ENCODE measurements at regions not wholly inside any gene's neighbourhood (a gene's known extent, or its start where the extent isn't known, plus 50 kb on each side); places are given as distances from the start of the nearest gene placed in this dataset.

DNA sequence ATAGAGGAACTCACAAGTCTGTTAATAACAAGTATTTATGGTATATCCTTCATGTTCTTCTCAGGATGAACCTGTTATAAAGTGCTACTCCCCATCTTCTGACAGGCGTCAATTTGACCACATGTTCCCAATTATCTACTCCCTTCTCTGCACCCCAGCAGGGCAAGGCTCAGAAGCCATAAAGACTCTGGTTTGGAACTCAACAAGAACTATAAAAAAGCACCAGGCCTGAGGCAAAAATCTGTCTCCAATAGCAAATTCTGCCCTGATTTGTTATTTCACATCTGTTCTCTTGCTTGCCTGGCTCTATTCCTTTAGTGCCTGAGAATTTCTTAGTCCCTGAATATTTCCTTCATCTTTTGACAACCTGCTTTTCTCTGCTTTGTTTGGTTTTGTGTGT, 618.2 kb upstream of the KIRREL3 start:
- H3K27ac ChIP-seq (ENCODE audit: low read depth in 1 of 2, low read length in 1 of 2): no peak overlapping the region
- no peak for ATAC-seq (ENCODE audit: insufficient read depth, low FRiP score)
- 93 to 100% methylated on average over 1 of the region's 1 CpG for WGBS, 2 donors
- H3K27me3 ChIP-seq (ENCODE audit: control insufficient read depth in 3 of 3, insufficient read depth in 3 of 3, low read length in 2 of 3): no peaks in the 10 kb centered on the region
- TF ChIP-seq, protein P1, sequence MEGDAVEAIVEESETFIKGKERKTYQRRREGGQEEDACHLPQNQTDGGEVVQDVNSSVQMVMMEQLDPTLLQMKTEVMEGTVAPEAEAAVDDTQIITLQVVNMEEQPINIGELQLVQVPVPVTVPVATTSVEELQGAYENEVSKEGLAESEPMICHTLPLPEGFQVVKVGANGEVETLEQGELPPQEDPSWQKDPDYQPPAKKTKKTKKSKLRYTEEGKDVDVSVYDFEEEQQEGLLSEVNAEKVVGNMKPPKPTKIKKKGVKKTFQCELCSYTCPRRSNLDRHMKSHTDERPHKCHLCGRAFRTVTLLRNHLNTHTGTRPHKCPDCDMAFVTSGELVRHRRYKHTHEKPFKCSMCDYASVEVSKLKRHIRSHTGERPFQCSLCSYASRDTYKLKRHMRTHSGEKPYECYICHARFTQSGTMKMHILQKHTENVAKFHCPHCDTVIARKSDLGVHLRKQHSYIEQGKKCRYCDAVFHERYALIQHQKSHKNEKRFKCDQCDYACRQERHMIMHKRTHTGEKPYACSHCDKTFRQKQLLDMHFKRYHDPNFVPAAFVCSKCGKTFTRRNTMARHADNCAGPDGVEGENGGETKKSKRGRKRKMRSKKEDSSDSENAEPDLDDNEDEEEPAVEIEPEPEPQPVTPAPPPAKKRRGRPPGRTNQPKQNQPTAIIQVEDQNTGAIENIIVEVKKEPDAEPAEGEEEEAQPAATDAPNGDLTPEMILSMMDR (IDR thresholded peaks at IDR 0.05; ENCODE audit: control extremely low read depth, extremely low read depth): no peak
- H3K9me3 ChIP-seq (ENCODE audit: control insufficient read depth in 4 of 4, insufficient read depth in 3 of 4, low read length in 3 of 4): no peaks in the 10 kb centered on the region
- no peak for DNase-seq
- no peaks in the 10 kb centered on the region for H3K4me1 ChIP-seq (ENCODE audit: control insufficient read depth in 5 of 5, insufficient read depth in 5 of 5, low read length in 5 of 5)
- no peaks in the 10 kb centered on the region for H3K36me3 ChIP-seq (ENCODE audit: control insufficient read depth in 4 of 4, insufficient read depth in 4 of 4, low read length in 4 of 4)
- H3K4me3 ChIP-seq: no peak overlapping the region
- no peak overlapping the region for H3K9ac ChIP-seq (ENCODE audit: insufficient read depth in 1 of 2, low read length in 2 of 2)

DNA sequence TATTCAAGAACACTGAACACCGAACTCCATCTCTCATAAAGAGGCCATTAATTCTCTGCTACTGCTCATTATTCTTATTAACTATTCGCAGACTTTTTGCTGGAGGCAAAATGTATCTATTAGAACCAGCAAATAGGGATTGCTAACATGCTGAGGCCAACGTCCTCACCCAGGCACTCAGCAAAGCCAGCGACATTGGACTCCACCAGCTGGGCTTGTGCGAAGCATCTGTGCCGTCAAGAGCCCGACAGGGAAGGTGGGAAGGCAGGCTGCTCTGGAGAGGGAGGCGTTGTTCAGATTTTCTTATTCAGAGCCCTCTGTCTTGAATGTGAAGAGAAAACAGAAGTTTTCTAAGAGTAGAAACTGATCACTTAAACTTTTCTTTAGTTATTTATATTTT, 615.6 kb upstream of the KIRREL3 start:
- Histone ChIP-seq H3K9me3 (ENCODE audit: control insufficient read depth in 4 of 4, insufficient read depth in 3 of 4, low read length in 3 of 4) (no peaks in the 10 kb centered on the region), H3K36me3 (ENCODE audit: control insufficient read depth in 4 of 4, insufficient read depth in 4 of 4, low read length in 4 of 4) (no peaks in the 10 kb centered on the region), H3K27me3 (ENCODE audit: control insufficient read depth in 3 of 3, insufficient read depth in 3 of 3, low read length in 2 of 3) (no peaks in the 10 kb centered on the region), H3K9ac (ENCODE audit: insufficient read depth in 1 of 2, low read length in 2 of 2) (no peak overlapping the region), H3K4me1 (ENCODE audit: control insufficient read depth in 5 of 5, insufficient read depth in 5 of 5, low read length in 5 of 5) (no peaks in the 10 kb centered on the region), H3K4me3 (no peak overlapping the region), H3K27ac (ENCODE audit: low read depth in 1 of 2, low read length in 1 of 2) (no peak overlapping the region)
- no peak for ATAC-seq (ENCODE audit: insufficient read depth, low FRiP score)
- DNase-seq: no peak
- 86 to 88% methylated on average over 8 of the region's 8 CpGs for WGBS, 2 donors
- TF ChIP-seq, protein P1 (IDR thresholded peaks at IDR 0.05; ENCODE audit: control extremely low read depth, extremely low read depth): no peak

DNA sequence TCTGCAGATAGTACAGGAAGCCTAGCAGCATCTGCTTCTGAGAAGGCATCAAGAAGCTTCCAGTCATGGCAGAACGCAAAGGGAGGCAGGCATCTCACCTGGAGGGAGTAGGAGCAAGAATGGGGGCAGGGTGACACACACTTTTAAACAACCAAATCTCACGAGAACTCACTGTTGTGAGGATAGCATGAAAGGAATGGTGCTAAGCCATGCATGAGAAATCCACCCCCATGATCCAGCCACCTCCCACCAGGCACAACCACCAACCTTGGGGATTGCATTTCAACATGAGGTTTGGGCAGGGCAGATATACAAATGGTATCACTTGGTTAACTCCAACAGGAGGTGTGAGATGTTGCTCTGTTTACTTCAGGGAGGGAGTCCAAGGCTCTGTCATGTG, 612.0 kb upstream of the KIRREL3 start:
- ATAC-seq (ENCODE audit: insufficient read depth, low FRiP score): no peak
- no peak overlapping the region for H3K27ac ChIP-seq (ENCODE audit: low read depth in 1 of 2, low read length in 1 of 2)
- no peak overlapping the region for H3K9ac ChIP-seq (ENCODE audit: insufficient read depth in 1 of 2, low read length in 2 of 2)
- H3K36me3 ChIP-seq (ENCODE audit: control insufficient read depth in 4 of 4, insufficient read depth in 4 of 4, low read length in 4 of 4): no peaks in the 10 kb centered on the region
- no peaks in the 10 kb centered on the region for H3K9me3 ChIP-seq (ENCODE audit: control insufficient read depth in 4 of 4, insufficient read depth in 3 of 4, low read length in 3 of 4)
- no peak for DNase-seq
- TF ChIP-seq, protein P1 (IDR thresholded peaks at IDR 0.05; ENCODE audit: control extremely low read depth, extremely low read depth): no peak
- H3K4me3 ChIP-seq: no peak overlapping the region
- peaks cover 0 to 3% (median 0%) of the 10 kb centered on the region in 3 donors for H3K27me3 ChIP-seq (ENCODE audit: control insufficient read depth in 3 of 3, insufficient read depth in 3 of 3, low read length in 2 of 3)
- 80 to 95% methylated on average over 2 of the region's 2 CpGs for WGBS, 2 donors
- no peaks in the 10 kb centered on the region for H3K4me1 ChIP-seq (ENCODE audit: control insufficient read depth in 5 of 5, insufficient read depth in 5 of 5, low read length in 5 of 5)

DNA sequence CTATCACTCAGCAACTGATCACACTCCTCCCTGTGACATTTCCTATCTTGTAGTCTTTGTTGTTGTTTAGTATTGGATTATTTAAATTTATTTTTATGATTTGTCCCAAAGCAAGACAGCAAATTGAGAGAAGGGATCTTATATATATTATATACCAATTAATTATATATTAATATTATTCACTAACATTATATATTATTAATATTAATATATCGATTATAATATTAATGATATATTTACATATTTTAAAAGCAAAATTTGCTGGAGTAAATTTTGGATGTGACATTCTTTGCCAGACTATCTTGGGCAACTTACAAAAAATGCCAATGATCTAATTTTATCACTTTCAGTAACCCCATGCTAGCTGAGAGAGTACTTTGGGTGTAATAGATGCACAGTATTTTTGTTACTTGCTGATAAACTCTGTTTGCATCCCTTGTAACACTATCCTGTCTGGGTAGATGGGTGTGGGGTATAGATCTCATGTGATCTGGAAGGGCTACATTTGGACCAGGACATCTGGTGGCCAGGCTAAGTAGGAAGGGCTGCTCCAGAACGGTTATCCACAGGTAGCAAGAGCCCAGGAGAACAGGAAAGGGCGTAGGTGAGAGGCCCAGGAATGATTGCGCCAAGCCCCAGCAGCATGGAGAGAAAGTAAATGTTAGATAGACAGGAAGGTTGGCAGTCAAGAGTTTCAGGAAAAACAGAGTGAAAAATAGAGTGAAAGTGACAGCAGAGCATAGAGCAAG, 608.6 kb upstream of the KIRREL3 start:
- Histone ChIP-seq H3K27me3 (ENCODE audit: control insufficient read depth in 3 of 3, insufficient read depth in 3 of 3, low read length in 2 of 3) (peaks cover 0 to 3% (median 0%) of the 10 kb centered on the region in 3 donors), H3K4me3 (no peak overlapping the region), H3K36me3 (ENCODE audit: control insufficient read depth in 4 of 4, insufficient read depth in 4 of 4, low read length in 4 of 4) (no peaks in the 10 kb centered on the region), H3K9me3 (ENCODE audit: control insufficient read depth in 4 of 4, insufficient read depth in 3 of 4, low read length in 3 of 4) (no peaks in the 10 kb centered on the region), H3K4me1 (ENCODE audit: control insufficient read depth in 5 of 5, insufficient read depth in 5 of 5, low read length in 5 of 5) (no peaks in the 10 kb centered on the region), H3K27ac (ENCODE audit: low read depth in 1 of 2, low read length in 1 of 2) (no peak overlapping the region), H3K9ac (ENCODE audit: insufficient read depth in 1 of 2, low read length in 2 of 2) (no peak overlapping the region)
- no peak for DNase-seq
- no peak for ATAC-seq (ENCODE audit: insufficient read depth, low FRiP score)
- TF ChIP-seq, protein P1 (IDR thresholded peaks at IDR 0.05; ENCODE audit: control extremely low read depth, extremely low read depth): no peak
- WGBS, 2 donors: 93% methylated on average over 4 of the region's 4 CpGs
